GM19328 (cell line): ENCODE measurements at regions not wholly inside any gene's neighbourhood (a gene's known extent, or its start where the extent isn't known, plus 50 kb on each side); places are given as distances from the start of the nearest gene placed in this dataset.

Experiments used
- ATAC-seq: cut with Tn5 transposase; IDR thresholded peaks from one replicate; pipeline ENCODE4 v1.9.1; 2021; ENCODE audit warnings: mild to moderate bottlenecking, moderate library complexity; ENCODE audit not compliant: unreplicated experiment

- no peak for ATAC-seq
Observed at GRCh38 chr17:71227841-71228240, 893.0 kb upstream of the SOX9 start.

- no peak for ATAC-seq
Observed at GRCh38 chr17:71229070-71229469, 891.8 kb upstream of the SOX9 start.

GRCh38 chr17:71232801-71233559 lies 887.8 kb upstream of the SOX9 start:
- no peak for ATAC-seq

- no peak for ATAC-seq
Observed at GRCh38 chr17:71234349-71234748, 886.5 kb upstream of the SOX9 start.

GRCh38 chr17:71237903-71238538 lies 882.8 kb upstream of the SOX9 start:
- ATAC-seq, result no peak

GRCh38 chr17:71247441-71248015 lies 873.3 kb upstream of the SOX9 start:
- no peak for ATAC-seq

- ATAC-seq, result no peak
Observed at GRCh38 chr17:71251276-71251675, 869.5 kb upstream of the SOX9 start.

- ATAC-seq, result no peak
Observed at GRCh38 chr17:71251951-71252350, 868.9 kb upstream of the SOX9 start.

GRCh38 chr17:71252436-71252835 lies 868.4 kb upstream of the SOX9 start:
- ATAC-seq, result no peak

- no peak for ATAC-seq
Observed at GRCh38 chr17:71257096-71257495, 863.7 kb upstream of the SOX9 start.

- ATAC-seq, result no peak
Observed at GRCh38 chr17:71260366-71260940, 860.4 kb upstream of the SOX9 start.

- no peak for ATAC-seq
Observed at GRCh38 chr17:71262586-71262985, 858.2 kb upstream of the SOX9 start.

GRCh38 chr17:71267668-71268067 lies 853.2 kb upstream of the SOX9 start:
- no peak for ATAC-seq

- no peak for ATAC-seq
Observed at GRCh38 chr17:71269201-71269600, 851.6 kb upstream of the SOX9 start.

GRCh38 chr17:71273441-71273840 lies 847.4 kb upstream of the SOX9 start:
- ATAC-seq, result no peak

GRCh38 chr17:71276079-71276478 lies 844.7 kb upstream of the SOX9 start:
- no peak for ATAC-seq

GRCh38 chr17:71283486-71283885 lies 837.3 kb upstream of the SOX9 start:
- ATAC-seq, result no peak

GRCh38 chr17:71284032-71284755 lies 836.6 kb upstream of the SOX9 start:
- ATAC-seq, result no peak

GRCh38 chr17:71286625-71287024 lies 834.2 kb upstream of the SOX9 start:
- ATAC-seq, result no peak

GRCh38 chr17:71287071-71287823 lies 833.6 kb upstream of the SOX9 start:
- ATAC-seq, result no peak

GRCh38 chr17:71292006-71292405 lies 828.8 kb upstream of the SOX9 start:
- no peak for ATAC-seq
